Caco-2 (cell line): ENCODE measurements at regions not wholly inside any gene's neighbourhood (a gene's known extent, or its start where the extent isn't known, plus 50 kb on each side); places are given as distances from the start of the nearest gene placed in this dataset.

Source experiments
- BruUV-seq: library from RNA; stranded (reverse); fragments of 400-500 nt; replicated peaks from 2 replicates; lab custom pipeline; 2021; lab: Mats Ljungman, UMichigan
- CTCF ChIA-PET: fragments of 300-600 bp; sonication (Branson Sonifier 250); formaldehyde crosslinking; loops from one replicate; lab custom pipeline; 2022; ENCODE audit warnings: antibody characterized with exemption; lab: Charles Lee
- POLR2A ChIA-PET: fragments of 300-600 bp; sonication (Branson Sonifier 250); formaldehyde crosslinking; loops from one replicate; lab custom pipeline; 2022; ENCODE audit warnings: antibody characterized with exemption; lab: Charles Lee
- DNase-seq, 2 experiments: peaks; one replicate each; pipeline versions ENCODE4 v3.0.0 to v3.0.0-alpha.2; 2020 to 2022
- H3K27me3 ChIP-seq: replicated peaks from 2 replicates; pipeline ENCODE4 v1.6.0; 2011; ENCODE audit warnings: low read length; ENCODE audit not compliant: control insufficient read depth, insufficient read depth
- H3K36me3 ChIP-seq: 2 replicates; pipeline ENCODE4 v1.5.1; 2011; ENCODE audit warnings: low read length; ENCODE audit not compliant: control insufficient read depth, insufficient read depth
- H3K4me1 ChIP-seq: fragments of 250-450 bp; sonication (Bioruptor Pico); 2 replicates; pipeline ENCODE4 v1.5.1; 2020; ENCODE audit warnings: mild to moderate bottlenecking
- H3K4me3 ChIP-seq: 2 replicates; pipeline ENCODE4 v1.5.1; 2011; ENCODE audit warnings: low read depth, mild to moderate bottlenecking, control low read depth, low read length
- H3K9me3 ChIP-seq: fragments of 250-450 bp; sonication (Bioruptor Pico); 2 replicates; pipeline ENCODE4 v1.5.1; 2020; ENCODE audit warnings: mild to moderate bottlenecking, moderate library complexity
- H3K27ac Mint-ChIP-seq: one replicate; pipeline ENCODE4 v1.8.0; 2022; ENCODE audit warnings: mixed read lengths; ENCODE audit not compliant: unreplicated experiment
- H3K27me3 Mint-ChIP-seq: one replicate; pipeline ENCODE4 v1.8.0; 2022; ENCODE audit warnings: mixed read lengths; ENCODE audit not compliant: insufficient read depth, unreplicated experiment
- H3K36me3 Mint-ChIP-seq: one replicate; pipeline ENCODE4 v1.8.0; 2022; ENCODE audit warnings: mild to moderate bottlenecking, mixed read lengths; ENCODE audit not compliant: insufficient read depth, unreplicated experiment
- H3K4me1 Mint-ChIP-seq: one replicate; pipeline ENCODE4 v1.8.0; 2022; ENCODE audit warnings: low read depth, mixed read lengths; ENCODE audit not compliant: unreplicated experiment
- H3K4me3 Mint-ChIP-seq: one replicate; pipeline ENCODE4 v1.8.0; 2022; ENCODE audit warnings: mild to moderate bottlenecking, moderate library complexity, mixed read lengths; ENCODE audit not compliant: unreplicated experiment
- H3K9me3 Mint-ChIP-seq: one replicate; pipeline ENCODE4 v1.8.0; 2022; ENCODE audit warnings: mixed read lengths; ENCODE audit not compliant: unreplicated experiment
- intact Hi-C: fragments of 100-400 bp; cut with micrococcal nuclease; formaldehyde crosslinking; loops from one replicate; pipeline ENCODE4 v1.10.0; 2022; ENCODE audit not compliant: unreplicated experiment
- TF ChIP-seq, protein P1 (sequence below), 2 experiments: fragments of 200-600 bp in 1 of 2; IDR thresholded peaks; 1 replicate in 1 of 2; 2 replicates in 1 of 2; pipeline versions ENCODE4 v1.5.1 to v1.8.0; 2011 to 2022; ENCODE audit warnings: antibody characterized with exemption in 1 of 2, control low read depth in 1 of 2, inconsistent platforms in 1 of 2, low read depth in 1 of 2, low read length in 1 of 2, mild to moderate bottlenecking in 1 of 2, moderate library complexity in 1 of 2; ENCODE audit not compliant: insufficient read depth in 1 of 2, severe bottlenecking in 1 of 2, unreplicated experiment in 1 of 2

DNA sequence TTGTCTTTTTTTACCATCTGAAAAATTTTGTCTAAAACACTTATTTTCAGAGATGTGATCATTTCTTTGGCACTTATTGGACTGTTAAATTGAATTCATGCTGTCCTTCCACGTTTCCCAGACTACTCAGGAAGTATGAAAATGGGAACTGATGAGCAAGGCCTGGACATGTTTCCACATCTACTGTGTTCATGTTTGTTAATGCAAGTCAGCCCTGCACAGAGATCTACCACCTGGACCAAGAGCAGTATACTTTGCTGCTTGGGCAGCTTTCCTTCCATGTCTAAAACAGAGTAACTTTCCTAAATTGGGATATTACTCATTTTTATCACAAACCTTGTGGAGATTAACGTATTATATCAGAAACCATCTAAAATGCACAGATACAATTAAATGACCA, 687.4 kb downstream of the DIAPH3 start:
- no peak for DNase-seq
- Mint-ChIP-seq H3K27ac (no peak overlapping the region), H3K36me3 (no peaks in the 10 kb centered on the region), H3K4me1 (peaks cover 6% of the 10 kb centered on the region), H3K27me3 (peaks cover 1% of the 10 kb centered on the region), H3K9me3 (no peaks in the 10 kb centered on the region), H3K4me3 (no peak overlapping the region)
- Histone ChIP-seq H3K36me3 (no peaks in the 10 kb centered on the region), H3K27me3 (no peaks in the 10 kb centered on the region), H3K9me3 (peaks cover 3% of the 10 kb centered on the region; the same call in 1 of the 2 replicates), H3K4me3 (no peak overlapping the region), H3K4me1 (no peaks in the 10 kb centered on the region)
- TF ChIP-seq, protein P1, sequence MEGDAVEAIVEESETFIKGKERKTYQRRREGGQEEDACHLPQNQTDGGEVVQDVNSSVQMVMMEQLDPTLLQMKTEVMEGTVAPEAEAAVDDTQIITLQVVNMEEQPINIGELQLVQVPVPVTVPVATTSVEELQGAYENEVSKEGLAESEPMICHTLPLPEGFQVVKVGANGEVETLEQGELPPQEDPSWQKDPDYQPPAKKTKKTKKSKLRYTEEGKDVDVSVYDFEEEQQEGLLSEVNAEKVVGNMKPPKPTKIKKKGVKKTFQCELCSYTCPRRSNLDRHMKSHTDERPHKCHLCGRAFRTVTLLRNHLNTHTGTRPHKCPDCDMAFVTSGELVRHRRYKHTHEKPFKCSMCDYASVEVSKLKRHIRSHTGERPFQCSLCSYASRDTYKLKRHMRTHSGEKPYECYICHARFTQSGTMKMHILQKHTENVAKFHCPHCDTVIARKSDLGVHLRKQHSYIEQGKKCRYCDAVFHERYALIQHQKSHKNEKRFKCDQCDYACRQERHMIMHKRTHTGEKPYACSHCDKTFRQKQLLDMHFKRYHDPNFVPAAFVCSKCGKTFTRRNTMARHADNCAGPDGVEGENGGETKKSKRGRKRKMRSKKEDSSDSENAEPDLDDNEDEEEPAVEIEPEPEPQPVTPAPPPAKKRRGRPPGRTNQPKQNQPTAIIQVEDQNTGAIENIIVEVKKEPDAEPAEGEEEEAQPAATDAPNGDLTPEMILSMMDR (IDR thresholded peaks at IDR 0.05; ENCODE audit: insufficient read depth in 1 of 2, low read depth in 1 of 2, low read length in 1 of 2, severe bottlenecking in 1 of 2, unreplicated experiment in 1 of 2) = no peak
- intact Hi-C loops = loop anchor here (5.0 kb wide), 1 partner anchor 84 kb away; no protein-coding TSS in a partner anchor
- CTCF ChIA-PET = no interaction called here
- POLR2A ChIA-PET = no interaction called here
- BruUV-seq = no TSS peak

DNA sequence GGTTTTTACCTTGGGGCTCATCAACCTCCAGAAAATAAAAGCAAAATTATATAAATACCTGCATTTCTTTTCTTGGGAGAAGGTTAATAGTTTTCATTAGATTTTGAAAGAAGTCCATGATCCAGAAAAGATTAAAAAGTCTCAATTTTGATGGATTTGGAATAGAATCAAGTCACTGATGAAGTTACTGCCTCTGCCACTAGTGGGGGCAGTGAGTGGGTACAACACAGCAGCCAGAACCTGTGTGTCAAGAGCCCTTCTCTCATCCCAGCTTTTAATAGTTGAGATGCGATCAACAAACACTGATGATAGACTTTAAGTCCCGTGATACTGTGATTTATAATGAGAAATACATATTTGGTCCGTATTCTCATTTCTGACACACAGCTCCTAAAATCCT, 686.7 kb downstream of the DIAPH3 start:
- intact Hi-C loops = loop anchor here (1.0 to 5.0 kb wide), 2 partner anchors 85 to 203 kb away; no protein-coding TSS in a partner anchor
- no peak overlapping the region for H3K4me3 Mint-ChIP-seq
- CTCF ChIA-PET = no interaction called here

DNA sequence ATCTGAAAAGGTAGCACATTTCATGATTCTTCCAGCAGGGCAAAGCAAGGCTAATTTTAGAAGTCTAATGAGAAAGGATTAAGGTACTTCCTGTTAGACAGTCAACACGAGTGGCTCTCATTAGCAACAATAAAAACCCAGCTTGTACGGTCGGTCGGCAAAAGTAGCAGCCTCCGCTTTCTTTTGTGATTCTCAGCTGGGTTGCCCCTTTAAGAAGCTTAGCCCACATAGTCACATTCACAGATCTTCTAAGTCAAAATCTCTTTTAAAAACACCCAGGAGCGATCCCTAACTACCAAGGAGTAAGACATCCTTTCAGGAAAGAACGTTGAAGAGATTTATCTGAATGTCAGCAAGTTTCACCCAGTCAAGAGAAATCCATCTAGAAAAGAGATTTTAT, 684.8 kb downstream of the DIAPH3 start:
- H3K4me1 Mint-ChIP-seq = peaks cover 6% of the 10 kb centered on the region
- Histone ChIP-seq H3K36me3 (no peaks in the 10 kb centered on the region), H3K9me3 (no peaks in the 10 kb centered on the region), H3K4me1 (no peaks in the 10 kb centered on the region), H3K27me3 (no peaks in the 10 kb centered on the region), H3K4me3 (no peak overlapping the region)
- no peaks in the 10 kb centered on the region for H3K9me3 Mint-ChIP-seq
- no TSS peak for BruUV-seq
- ChIA-PET POLR2A (no interaction called here), CTCF (no interaction called here)
- H3K27me3 Mint-ChIP-seq = no peaks in the 10 kb centered on the region
- intact Hi-C loops = loop anchor here (5.0 kb wide), 1 partner anchor 87 kb away; no protein-coding TSS in a partner anchor
- no peak overlapping the region for H3K4me3 Mint-ChIP-seq
- H3K27ac Mint-ChIP-seq = no peak overlapping the region
- no peak for DNase-seq
- TF ChIP-seq, protein P1 (IDR thresholded peaks at IDR 0.05; ENCODE audit: insufficient read depth in 1 of 2, low read depth in 1 of 2, low read length in 1 of 2, severe bottlenecking in 1 of 2, unreplicated experiment in 1 of 2) = no peak
- no peaks in the 10 kb centered on the region for H3K36me3 Mint-ChIP-seq

More for the DNA sequence above, 686.7 kb downstream of the DIAPH3 start:
- Histone ChIP-seq H3K9me3 (peaks cover 3% of the 10 kb centered on the region; the same call in 1 of the 2 replicates), H3K36me3 (no peaks in the 10 kb centered on the region), H3K4me1 (no peaks in the 10 kb centered on the region), H3K27me3 (no peaks in the 10 kb centered on the region), H3K4me3 (no peak overlapping the region)
- BruUV-seq = no TSS peak
- H3K4me1 Mint-ChIP-seq = peaks cover 6% of the 10 kb centered on the region
- no peak overlapping the region for H3K27ac Mint-ChIP-seq
- TF ChIP-seq, protein P1 (IDR thresholded peaks at IDR 0.05; ENCODE audit: insufficient read depth in 1 of 2, low read depth in 1 of 2, low read length in 1 of 2, severe bottlenecking in 1 of 2, unreplicated experiment in 1 of 2) = peak; percentile 23 to 54
- POLR2A ChIA-PET = no interaction called here
- H3K36me3 Mint-ChIP-seq = no peaks in the 10 kb centered on the region
- DNase-seq = peak in 1 of 2 experiments; percentile 11
- no peaks in the 10 kb centered on the region for H3K27me3 Mint-ChIP-seq
- no peaks in the 10 kb centered on the region for H3K9me3 Mint-ChIP-seq
